GM23248 (cell line): ENCODE measurements at regions not wholly inside any gene's neighbourhood (a gene's known extent, or its start where the extent isn't known, plus 50 kb on each side); places are given as distances from the start of the nearest gene placed in this dataset.

Experiments used
- EZH2 ChIP-seq: fragments of 200-600 bp; sonication (generic); IDR thresholded peaks from 2 replicates; pipeline ENCODE4 v1.6.1; 2018; ENCODE audit warnings: antibody characterized with exemption, mild to moderate bottlenecking; ENCODE audit not compliant: insufficient read depth, poor library complexity, severe bottlenecking
- EZH2phosphoT487 ChIP-seq: fragments of 200-600 bp; sonication (generic); IDR thresholded peaks from 2 replicates; pipeline ENCODE4 v1.6.1; 2018; ENCODE audit warnings: antibody characterized with exemption, moderate library complexity, mild to moderate bottlenecking, low read depth; ENCODE audit not compliant: insufficient read depth

DNA sequence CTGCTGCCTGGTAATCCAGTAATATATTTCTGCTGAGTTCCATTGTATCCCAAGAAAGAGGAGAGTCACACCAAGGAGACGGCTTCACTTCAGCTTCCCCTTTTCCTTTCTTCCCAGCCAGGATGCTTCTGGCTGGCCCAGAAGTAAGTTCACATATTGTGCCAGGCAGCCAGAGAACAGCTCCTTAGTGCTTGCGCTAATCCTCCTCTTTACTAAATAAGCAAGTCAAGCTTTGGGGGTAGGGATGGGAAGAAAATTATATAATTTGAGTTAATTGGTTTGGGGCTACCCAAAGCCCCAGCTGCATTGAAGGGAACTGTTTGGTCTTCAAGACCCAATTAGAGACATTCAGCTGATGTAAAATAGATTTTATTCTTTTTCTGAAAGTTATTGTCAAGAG lies 218.8 kb upstream of the HES1 start:
- no peak for TF ChIP-seq EZH2
- TF ChIP-seq EZH2phosphoT487 = no peak
